ENCODE measurements at regions not wholly inside any gene's neighbourhood (a gene's known extent, or its start where the extent isn't known, plus 50 kb on each side); places are given as distances from the start of the nearest gene placed in this dataset.

- no peak for TF ChIP-seq POLR2AphosphoS5 (IDR thresholded peaks at IDR 0.05; ENCODE audit: low read depth, low read length)
- TF ChIP-seq FOXP2 (optimal IDR thresholded peaks at IDR 0.05; ENCODE audit: borderline replicate concordance, extremely low read depth, extremely low read length, insufficient read depth) = no peak
- no peak for TF ChIP-seq TAF1 (IDR thresholded peaks at IDR 0.05; ENCODE audit: borderline replicate concordance, insufficient read depth, low read length)
Measured at GRCh38 chr1:38396606-38397005, 350.0 kb upstream of the POU3F1 start.

Data from PFSK-1 (cell line).